Sigmoid colon (tissue), 6 donors: ENCODE measurements at regions not wholly inside any gene's neighbourhood (a gene's known extent, or its start where the extent isn't known, plus 50 kb on each side); places are given as distances from the start of the nearest gene placed in this dataset.

Experiments used
- DNase-seq: peaks from one replicate; pipeline ENCODE4 v3.0.0-alpha.2; 2019
- H3K27ac ChIP-seq, 4 donors: fragments of 200-600 bp; sonication (generic); one replicate each; pipeline ENCODE4 v1.5.1; 2016 to 2019; ENCODE audit warnings: mild to moderate bottlenecking in 1 of 4
- H3K27me3 ChIP-seq, 3 donors: fragments of 200-600 bp; sonication (generic); one replicate each; pipeline ENCODE4 v1.5.1; 2019; ENCODE audit warnings: mild to moderate bottlenecking in 1 of 3
- H3K36me3 ChIP-seq, 4 donors: fragments of 200-600 bp; sonication (generic); one replicate each; pipeline ENCODE4 v1.5.1; 2016 to 2019
- H3K4me1 ChIP-seq, 4 donors: fragments of 200-600 bp; sonication (generic); one replicate each; pipeline ENCODE4 v1.5.1; 2017 to 2019
- H3K4me3 ChIP-seq, 4 donors: fragments of 200-600 bp; sonication (generic); one replicate each; pipeline ENCODE4 v1.5.1; 2017 to 2019; ENCODE audit warnings: mild to moderate bottlenecking in 2 of 4, moderate library complexity in 1 of 4
- H3K9me3 ChIP-seq, 4 donors: fragments of 200-600 bp in 3 of 4; sonication (generic) in 3 of 4; one replicate each; pipeline versions ENCODE4 v1.5.1 to v1.6.1; 2013 to 2019
- CTCF ChIP-seq, 4 experiments: fragments of 450-650 bp in 3 of 4; fragments of 200-600 bp in 1 of 4; IDR thresholded peaks; one replicate each; pipeline ENCODE4 v1.5.1; 2016 to 2019; ENCODE audit warnings: antibody characterized with exemption in 4 of 4, mild to moderate bottlenecking in 3 of 4, moderate library complexity in 2 of 4
- EP300 ChIP-seq, 4 donors: sonication (generic); formaldehyde crosslinking; IDR thresholded peaks; one replicate each; pipeline ENCODE4 v1.6.1; 2017; ENCODE audit warnings: antibody characterized with exemption in 4 of 4
- POLR2A ChIP-seq, 2 donors: fragments of 450-650 bp; IDR thresholded peaks; one replicate each; pipeline ENCODE4 v1.6.1; 2016; ENCODE audit warnings: antibody characterized with exemption in 2 of 2, mild to moderate bottlenecking in 2 of 2, moderate library complexity in 2 of 2
- POLR2AphosphoS5 ChIP-seq, 4 donors: sonication (generic); formaldehyde crosslinking; IDR thresholded peaks; one replicate each; pipeline ENCODE4 v1.6.1; 2017; ENCODE audit warnings: antibody characterized with exemption in 4 of 4
- WGBS, 2 donors: extraction: QIAGEN DNeasy Blood & Tissue Kit; methylation state at CpG; one replicate each; pipeline ENCODE4 v1.1.7; 2013; 5-methylcytosine and 5-hydroxymethylcytosine counted together
- intact Hi-C: fragments of 100-400 bp; cut with DNase I; formaldehyde crosslinking; loops from one replicate; pipeline ENCODE4 v1.15.1; 2023
- donor health status: healthy with polysubstance abuse.
- donor health status: healthy.

GRCh38 chr9:17905366-17905765 is 326.5 kb downstream of the SH3GL2 start:
- WGBS, 2 donors = 11 to 28% methylated on average over 9 of the region's 9 CpGs
- H3K9me3 ChIP-seq = no peaks in the 10 kb centered on the region
- H3K4me1 ChIP-seq = peaks cover 0 to 15% (median 12%) of the 10 kb centered on the region in 4 donors
- H3K36me3 ChIP-seq = no peaks in the 10 kb centered on the region
- no peak for DNase-seq
- TF ChIP-seq POLR2A (IDR thresholded peaks at IDR 0.05) = no peak
- no peak for TF ChIP-seq CTCF (IDR thresholded peaks at IDR 0.05)
- no peak for TF ChIP-seq EP300 (IDR thresholded peaks at IDR 0.05)
- TF ChIP-seq POLR2AphosphoS5 (IDR thresholded peaks at IDR 0.05) = no peak
- peaks cover 0 to 39% (median 18%) of the 10 kb centered on the region in 3 donors for H3K27me3 ChIP-seq
- intact Hi-C loops = no loop called here
- peak overlapping the region in 3 of 4 donors; percentile 37 to 42 (median 39) for H3K4me3 ChIP-seq
- H3K27ac ChIP-seq = peak overlapping the region in 2 of 4 donors; percentile 55 to 93

- peak overlapping the region; percentile 26 to 42 (median 38) for H3K4me3 ChIP-seq
- H3K27me3 ChIP-seq = peaks cover 0 to 39% (median 18%) of the 10 kb centered on the region in 3 donors
- intact Hi-C loops = no loop called here
- H3K27ac ChIP-seq = peak overlapping the region; percentile 39 to 93 (median 48)
- TF ChIP-seq CTCF (IDR thresholded peaks at IDR 0.05) (no peak), POLR2A (IDR thresholded peaks at IDR 0.05) (no peak), POLR2AphosphoS5 (IDR thresholded peaks at IDR 0.05) (no peak), EP300 (IDR thresholded peaks at IDR 0.05) (no peak)
- no peaks in the 10 kb centered on the region for H3K9me3 ChIP-seq
- peaks cover 0 to 15% (median 12%) of the 10 kb centered on the region in 4 donors for H3K4me1 ChIP-seq
- H3K36me3 ChIP-seq = no peaks in the 10 kb centered on the region
- DNase-seq = no peak
- WGBS, 2 donors = 1 to 5% methylated on average over 16 of the region's 16 CpGs
Observed at GRCh38 chr9:17905781-17906175, 326.9 kb downstream of the SH3GL2 start.

GRCh38 chr9:17906176-17906840 is 327.4 kb downstream of the SH3GL2 start:
- H3K36me3 ChIP-seq = no peaks in the 10 kb centered on the region
- intact Hi-C loops = no loop called here
- WGBS, 2 donors = 1 to 3% methylated on average over 56 of the region's 56 CpGs
- peaks cover 0 to 15% (median 12%) of the 10 kb centered on the region in 4 donors for H3K4me1 ChIP-seq
- H3K4me3 ChIP-seq = peak overlapping the region; percentile 26 to 42 (median 38)
- peak; percentile 59 for DNase-seq
- no peaks in the 10 kb centered on the region for H3K9me3 ChIP-seq
- TF ChIP-seq POLR2AphosphoS5 (IDR thresholded peaks at IDR 0.05) = no peak
- H3K27ac ChIP-seq = peak overlapping the region; percentile 39 to 93 (median 48)
- peaks cover 0 to 39% (median 18%) of the 10 kb centered on the region in 3 donors for H3K27me3 ChIP-seq

GRCh38 chr9:17906841-17907778 is 328.2 kb downstream of the SH3GL2 start:
- no peaks in the 10 kb centered on the region for H3K36me3 ChIP-seq
- H3K4me1 ChIP-seq = peaks cover 0 to 15% (median 12%) of the 10 kb centered on the region in 4 donors
- DNase-seq = no peak
- H3K27ac ChIP-seq = peak overlapping the region; percentile 39 to 93 (median 48)
- WGBS, 2 donors = 2 to 7% methylated on average over 58 of the region's 58 CpGs
- no peak for TF ChIP-seq POLR2AphosphoS5 (IDR thresholded peaks at IDR 0.05)
- no peak for TF ChIP-seq CTCF (IDR thresholded peaks at IDR 0.05)
- TF ChIP-seq EP300 (IDR thresholded peaks at IDR 0.05) = no peak
- TF ChIP-seq POLR2A (IDR thresholded peaks at IDR 0.05) = no peak
- H3K4me3 ChIP-seq = peak overlapping the region; percentile 26 to 42 (median 38)
- H3K9me3 ChIP-seq = no peaks in the 10 kb centered on the region
- intact Hi-C loops = no loop called here
- peaks cover 0 to 39% (median 18%) of the 10 kb centered on the region in 3 donors for H3K27me3 ChIP-seq
